PC-9 (cell line): ENCODE measurements at regions not wholly inside any gene's neighbourhood (a gene's known extent, or its start where the extent isn't known, plus 50 kb on each side); places are given as distances from the start of the nearest gene placed in this dataset.

Experiments used
- BruUV-seq: library from RNA; stranded (reverse); fragments of 400-500 nt; replicated peaks from 2 replicates; lab custom pipeline; 2021; lab: Mats Ljungman, UMichigan
- CTCF ChIA-PET: fragments of 300-600 bp; sonication (Branson Sonifier 250); formaldehyde crosslinking; loops from one replicate; lab custom pipeline; 2022; ENCODE audit warnings: antibody characterized with exemption; lab: Charles Lee
- POLR2A ChIA-PET: fragments of 300-600 bp; sonication (Branson Sonifier 250); formaldehyde crosslinking; loops from one replicate; lab custom pipeline; 2022; ENCODE audit warnings: antibody characterized with exemption; ENCODE audit not compliant: unreplicated experiment; lab: Charles Lee
- DNase-seq, 2 experiments: peaks; one replicate each; pipeline versions ENCODE4 v3.0.0 to v3.0.0-alpha.2; 2015 to 2022; ENCODE audit warnings: mixed read lengths in 1 of 2
- H2AFZ ChIP-seq: fragments of 200-600 bp; sonication (generic); 2 replicates; pipeline ENCODE4 v1.8.1; 2017; ENCODE audit warnings: antibody characterized with exemption
- H3F3A ChIP-seq: fragments of 200-600 bp; sonication (generic); 2 replicates; pipeline ENCODE4 v1.8.1; 2017; ENCODE audit warnings: antibody characterized with exemption, mild to moderate bottlenecking, low read depth; ENCODE audit not compliant: insufficient read depth
- H3K27ac ChIP-seq: fragments of 200-600 bp; sonication (generic); 2 replicates; pipeline ENCODE4 v1.6.1; 2016; ENCODE audit warnings: mixed run types
- H3K27me3 ChIP-seq: fragments of 200-600 bp; sonication (generic); 2 replicates; pipeline ENCODE4 v1.6.1; 2016; ENCODE audit warnings: low read depth, mixed run types; ENCODE audit not compliant: insufficient read depth
- H3K36me3 ChIP-seq: fragments of 200-600 bp; sonication (generic); 2 replicates; pipeline ENCODE4 v1.6.1; 2016; ENCODE audit warnings: low read depth, mixed run types
- H3K4me1 ChIP-seq: fragments of 200-600 bp; sonication (generic); replicated peaks from 2 replicates; pipeline ENCODE4 v1.6.1; 2016; ENCODE audit warnings: mixed run types; ENCODE audit not compliant: insufficient read depth
- H3K4me2 ChIP-seq: fragments of 200-600 bp; sonication (generic); 2 replicates; pipeline ENCODE4 v1.6.1; 2017; ENCODE audit warnings: mixed run types
- H3K4me3 ChIP-seq: fragments of 200-600 bp; sonication (generic); 2 replicates; pipeline ENCODE4 v1.6.1; 2016; ENCODE audit warnings: mixed run types
- H3K79me2 ChIP-seq: fragments of 200-600 bp; sonication (generic); 2 replicates; pipeline ENCODE4 v1.6.1; 2017; ENCODE audit warnings: low read depth, mixed run types
- H3K9me2 ChIP-seq: fragments of 200-600 bp; sonication (generic); 2 replicates; pipeline ENCODE4 v1.8.1; 2017; ENCODE audit warnings: mild to moderate bottlenecking; ENCODE audit not compliant: insufficient read depth
- H3K9me3 ChIP-seq: fragments of 200-600 bp; sonication (generic); 2 replicates; pipeline ENCODE4 v1.8.1; 2016; ENCODE audit warnings: low read depth; ENCODE audit not compliant: insufficient read depth
- H4K20me1 ChIP-seq: fragments of 200-600 bp; sonication (generic); 2 replicates; pipeline ENCODE4 v1.8.1; 2017; ENCODE audit not compliant: insufficient read depth
- CTCF ChIP-seq: fragments of 200-600 bp; sonication (generic); conservative IDR thresholded peaks from 2 replicates; pipeline ENCODE4 v1.6.1; 2017; ENCODE audit warnings: mixed run types, antibody characterized with exemption, mild to moderate bottlenecking, moderate library complexity
- EZH2 ChIP-seq: fragments of 200-600 bp; sonication (generic); IDR thresholded peaks from 2 replicates; pipeline ENCODE4 v1.8.0; 2017; ENCODE audit warnings: antibody characterized with exemption, low read depth
- intact Hi-C: fragments of 100-400 bp; cut with micrococcal nuclease; formaldehyde crosslinking; loops from one replicate; pipeline ENCODE4 v1.10.0; 2022; ENCODE audit not compliant: unreplicated experiment

- intact Hi-C loops, result no loop called here
- Histone ChIP-seq H3K4me1 (no peaks in the 10 kb centered on the region), H3K27ac (no peak overlapping the region), H3K9me3 (no peaks in the 10 kb centered on the region), H3K4me2 (no peak overlapping the region), H4K20me1 (no peaks in the 10 kb centered on the region), H2AFZ (no peak overlapping the region), H3K27me3 (0 out of 2 replicates have a peak, but pooled peaks cover 10% of the 10 kb centered on the region), H3K9me2 (no peaks in the 10 kb centered on the region), H3K79me2 (no peaks in the 10 kb centered on the region), H3K4me3 (no peak overlapping the region), H3K36me3 (no peaks in the 10 kb centered on the region), H3F3A (no peaks in the 10 kb centered on the region)
- POLR2A ChIA-PET, result no interaction called here
- CTCF ChIA-PET, result no interaction called here
- BruUV-seq, result no TSS peak
- no peak for DNase-seq
- TF ChIP-seq EZH2, result no peak
- TF ChIP-seq CTCF, result no peak
Observed at GRCh38 chr7:57362868-57363267, 87.1 kb upstream of the ZNF716 start.

- Histone ChIP-seq H3K9me3 (no peaks in the 10 kb centered on the region), H2AFZ (no peak overlapping the region)
- BruUV-seq, result no TSS peak
Observed at GRCh38 chr7:57363321-57363720, 86.7 kb upstream of the ZNF716 start.

GRCh38 chr7:57364933-57365710, 84.9 kb upstream of the ZNF716 start:
- BruUV-seq, result no TSS peak
- H3K4me3 ChIP-seq, result no peak overlapping the region
- intact Hi-C loops, result no loop called here
- H4K20me1 ChIP-seq, result no peaks in the 10 kb centered on the region
- no peaks in the 10 kb centered on the region for H3K9me3 ChIP-seq
- no peaks in the 10 kb centered on the region for H3K36me3 ChIP-seq
- H2AFZ ChIP-seq, result no peak overlapping the region
- H3F3A ChIP-seq, result no peaks in the 10 kb centered on the region
- no peaks in the 10 kb centered on the region for H3K79me2 ChIP-seq
- TF ChIP-seq EZH2 (no peak), CTCF (no peak)
- H3K27ac ChIP-seq, result no peak overlapping the region
- CTCF ChIA-PET, result no interaction called here
- no peak for DNase-seq
- 0 out of 2 replicates have a peak, but pooled peaks cover 10% of the 10 kb centered on the region for H3K27me3 ChIP-seq
- no peaks in the 10 kb centered on the region for H3K9me2 ChIP-seq
- POLR2A ChIA-PET, result no interaction called here
- H3K4me2 ChIP-seq, result no peak overlapping the region
- H3K4me1 ChIP-seq, result no peaks in the 10 kb centered on the region

More at GRCh38 chr7:57363321-57363720, 86.7 kb upstream of the ZNF716 start:
- Histone ChIP-seq H3K79me2 (no peaks in the 10 kb centered on the region), H3K9me2 (no peaks in the 10 kb centered on the region), H3F3A (no peaks in the 10 kb centered on the region), H3K27me3 (0 out of 2 replicates have a peak, but pooled peaks cover 10% of the 10 kb centered on the region), H3K4me3 (no peak overlapping the region), H3K4me1 (no peaks in the 10 kb centered on the region), H4K20me1 (no peaks in the 10 kb centered on the region), H3K36me3 (no peaks in the 10 kb centered on the region), H3K27ac (no peak overlapping the region), H3K4me2 (no peak overlapping the region)
- intact Hi-C loops, result no loop called here
- no peak for DNase-seq
- POLR2A ChIA-PET, result no interaction called here
- CTCF ChIA-PET, result no interaction called here
- no peak for TF ChIP-seq CTCF
- TF ChIP-seq EZH2, result no peak
